ENCODE measurements at regions not wholly inside any gene's neighbourhood (a gene's known extent, or its start where the extent isn't known, plus 50 kb on each side); places are given as distances from the start of the nearest gene placed in this dataset.

- no peak overlapping the region for H3K4me3 Mint-ChIP-seq
- no peaks in the 10 kb centered on the region for H3K9me3 Mint-ChIP-seq
- no peak overlapping the region for H3K27ac Mint-ChIP-seq
- no peaks in the 10 kb centered on the region for H3K4me1 Mint-ChIP-seq
- H3K27me3 Mint-ChIP-seq (ENCODE audit: low read depth, poor library complexity), result no peaks in the 10 kb centered on the region
- TF ChIP-seq CTCF (IDR thresholded peaks at IDR 0.05), result no peak
- H3K36me3 Mint-ChIP-seq (ENCODE audit: low read depth), result no peaks in the 10 kb centered on the region
- DNase-seq, result no peak
Measured at GRCh38 chr9:74333384-74334032, 163.6 kb upstream of the RORB start.

- H3K36me3 Mint-ChIP-seq (ENCODE audit: low read depth), result no peaks in the 10 kb centered on the region
- H3K4me1 Mint-ChIP-seq, result no peaks in the 10 kb centered on the region
- H3K27ac Mint-ChIP-seq, result no peak overlapping the region
- no peaks in the 10 kb centered on the region for H3K9me3 Mint-ChIP-seq
- no peak overlapping the region for H3K4me3 Mint-ChIP-seq
- DNase-seq, result no peak
- TF ChIP-seq CTCF (IDR thresholded peaks at IDR 0.05), result no peak
- H3K27me3 Mint-ChIP-seq (ENCODE audit: low read depth, poor library complexity), result no peaks in the 10 kb centered on the region
Measured at GRCh38 chr9:74334271-74334670, 162.9 kb upstream of the RORB start.

- Mint-ChIP-seq H3K4me3 (no peak overlapping the region), H3K4me1 (no peaks in the 10 kb centered on the region), H3K36me3 (ENCODE audit: low read depth) (no peaks in the 10 kb centered on the region), H3K27me3 (ENCODE audit: low read depth, poor library complexity) (no peaks in the 10 kb centered on the region), H3K27ac (no peak overlapping the region), H3K9me3 (no peaks in the 10 kb centered on the region)
- no peak for TF ChIP-seq CTCF (IDR thresholded peaks at IDR 0.05)
- DNase-seq, result no peak
Measured at GRCh38 chr9:74336161-74336560, 161.0 kb upstream of the RORB start.

GRCh38 chr9:74348777-74349176 lies 148.4 kb upstream of the RORB start:
- DNase-seq, result no peak

GRCh38 chr9:74355107-74355506 lies 142.0 kb upstream of the RORB start:
- DNase-seq, result no peak
- Mint-ChIP-seq H3K27ac (no peak overlapping the region), H3K9me3 (no peaks in the 10 kb centered on the region), H3K4me1 (no peaks in the 10 kb centered on the region), H3K27me3 (ENCODE audit: low read depth, poor library complexity) (peaks cover 9% of the 10 kb centered on the region), H3K36me3 (ENCODE audit: low read depth) (no peaks in the 10 kb centered on the region), H3K4me3 (no peak overlapping the region)
- TF ChIP-seq CTCF (IDR thresholded peaks at IDR 0.05), result no peak

More at GRCh38 chr9:74348777-74349176, 148.4 kb upstream of the RORB start:
- Mint-ChIP-seq H3K36me3 (ENCODE audit: low read depth) (no peaks in the 10 kb centered on the region), H3K9me3 (no peaks in the 10 kb centered on the region), H3K4me3 (no peak overlapping the region), H3K27me3 (ENCODE audit: low read depth, poor library complexity) (no peaks in the 10 kb centered on the region), H3K4me1 (no peaks in the 10 kb centered on the region), H3K27ac (no peak overlapping the region)
- no peak for TF ChIP-seq CTCF (IDR thresholded peaks at IDR 0.05)

GRCh38 chr9:74357577-74357976 lies 139.6 kb upstream of the RORB start:
- peaks cover 9% of the 10 kb centered on the region for H3K27me3 Mint-ChIP-seq (ENCODE audit: low read depth, poor library complexity)
- H3K36me3 Mint-ChIP-seq (ENCODE audit: low read depth), result no peaks in the 10 kb centered on the region
- H3K4me3 Mint-ChIP-seq, result no peak overlapping the region
- H3K4me1 Mint-ChIP-seq, result no peaks in the 10 kb centered on the region
- no peaks in the 10 kb centered on the region for H3K9me3 Mint-ChIP-seq
- no peak for TF ChIP-seq CTCF (IDR thresholded peaks at IDR 0.05)
- no peak for DNase-seq
- H3K27ac Mint-ChIP-seq, result no peak overlapping the region
